HFF-Myc (cell line): ENCODE measurements at regions not wholly inside any gene's neighbourhood (a gene's known extent, or its start where the extent isn't known, plus 50 kb on each side); places are given as distances from the start of the nearest gene placed in this dataset.

ENCODE experiments used
- DNase-seq: peaks from one replicate; pipeline ENCODE4 v3.0.0-alpha.2; 2011; ENCODE audit warnings: low read depth; ENCODE audit errors: extremely low read depth
- H3K4me3 ChIP-seq: replicated peaks from 2 replicates; pipeline ENCODE4 v1.5.1; 2011; ENCODE audit warnings: low read depth, mild to moderate bottlenecking, control low read depth, low read length
- CTCF ChIP-seq: IDR thresholded peaks from 2 replicates; pipeline ENCODE4 v1.5.1; 2012; ENCODE audit warnings: mild to moderate bottlenecking, low read depth, low read length, control low read depth; ENCODE audit errors: missing control alignments

GRCh38 chr1:233435622-233436021 is 108.1 kb downstream of the MAP3K21 start:
- DNase-seq: no peak
- H3K4me3 ChIP-seq: no peak overlapping the region
- no peak for TF ChIP-seq CTCF

GRCh38 chr1:233439721-233440120 is 112.2 kb downstream of the MAP3K21 start:
- no peak for DNase-seq
- H3K4me3 ChIP-seq: no peak overlapping the region
- TF ChIP-seq CTCF: no peak

- peak; percentile 65 for TF ChIP-seq CTCF
- peak; percentile 54 for DNase-seq
- H3K4me3 ChIP-seq: no peak overlapping the region
These were observed 113.5 kb downstream of the MAP3K21 start for GRCh38 chr1:233440951-233441401.

GRCh38 chr1:233442026-233442780 is 114.7 kb downstream of the MAP3K21 start:
- H3K4me3 ChIP-seq: no peak overlapping the region
- TF ChIP-seq CTCF: no peak
- no peak for DNase-seq

- TF ChIP-seq CTCF: no peak
- no peak for DNase-seq
- no peak overlapping the region for H3K4me3 ChIP-seq
These were observed 115.7 kb downstream of the MAP3K21 start for GRCh38 chr1:233443040-233443760.

GRCh38 chr1:233444484-233444883 is 117.0 kb downstream of the MAP3K21 start:
- no peak for TF ChIP-seq CTCF
- DNase-seq: no peak
- no peak overlapping the region for H3K4me3 ChIP-seq
